ENCODE measurements at regions not wholly inside any gene's neighbourhood (a gene's known extent, or its start where the extent isn't known, plus 50 kb on each side); places are given as distances from the start of the nearest gene placed in this dataset.

DNA sequence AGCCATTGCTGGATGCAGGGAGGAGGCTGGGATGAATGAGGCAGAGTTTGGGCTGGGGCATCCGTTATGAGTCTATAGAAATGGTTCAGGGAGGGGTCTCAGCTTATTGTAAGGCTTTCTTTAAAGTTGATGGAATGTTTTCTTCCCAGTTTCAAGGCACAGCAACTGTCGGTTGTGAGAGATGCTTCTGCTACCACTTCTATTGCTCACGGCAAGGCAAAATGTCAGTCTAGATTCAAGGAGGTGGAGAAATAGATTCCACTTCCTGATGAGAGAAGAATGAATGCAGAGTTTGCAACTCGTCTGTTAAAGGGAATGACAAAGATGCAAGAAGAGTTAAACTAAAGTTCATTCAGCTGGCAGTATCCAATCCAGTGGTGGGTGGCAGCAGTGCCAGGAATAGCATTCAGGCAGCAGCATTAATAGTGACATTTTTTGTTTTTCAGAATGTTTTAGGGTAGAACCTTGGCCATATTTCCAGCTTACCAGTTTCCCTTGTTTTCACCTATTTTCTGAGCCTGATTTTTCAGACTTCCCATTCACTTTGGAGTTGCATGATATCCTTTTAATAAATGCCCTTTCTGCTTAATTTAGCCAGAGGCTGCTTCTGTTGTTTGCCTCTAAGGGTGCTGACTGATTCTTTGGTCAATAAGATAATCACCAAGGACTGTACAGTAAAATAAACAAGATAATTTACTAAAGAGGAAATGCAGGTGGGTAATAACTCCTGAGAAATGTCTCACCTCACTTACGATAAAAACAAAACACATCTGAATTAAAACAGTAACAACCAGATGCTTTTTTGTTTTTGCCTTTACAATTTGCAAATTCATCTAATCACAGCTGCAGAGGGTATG lies 138.4 kb downstream of the RPIA start:
- TF ChIP-seq CTCF (IDR thresholded peaks at IDR 0.05): no peak
- TF ChIP-seq POLR2A (IDR thresholded peaks at IDR 0.05): no peak
